Stimulated activated naive CD8-positive, alpha-beta T cell treated with anti-CD3 and anti-CD28 coated beads, Interleukin-15, amount 100 ng/mL, for 72 hours (primary cell): ENCODE measurements at regions not wholly inside any gene's neighbourhood (a gene's known extent, or its start where the extent isn't known, plus 50 kb on each side); places are given as distances from the start of the nearest gene placed in this dataset.
"Not testable (repeated sequence)": the region's sequence is repeated elsewhere in the genome, so short reads cannot be mapped to it uniquely, and the experiment has no call there.

Source experiments
- ATAC-seq: fragments of 150-1000 bp; cut with Tn5 transposase; 2 replicates; pipeline ENCODE4 v1.10.0; 2021; ENCODE audit warnings: mild to moderate bottlenecking, moderate library complexity
- DNase-seq, 2 donors: peaks; one replicate each; pipeline ENCODE4 v3.0.0; 2021 to 2022
- H3K27ac Mint-ChIP-seq, 2 donors: one replicate each; pipeline ENCODE4 v1.8.0; 2022; ENCODE audit warnings: mild to moderate bottlenecking in 2 of 2, mixed read lengths in 2 of 2, moderate library complexity in 2 of 2
- H3K27me3 Mint-ChIP-seq: one replicate; pipeline ENCODE4 v1.8.0; 2022; ENCODE audit warnings: mixed read lengths
- H3K4me1 Mint-ChIP-seq: one replicate; pipeline ENCODE4 v1.8.0; 2022; ENCODE audit warnings: mild to moderate bottlenecking, mixed read lengths
- H3K4me3 Mint-ChIP-seq, 2 donors: one replicate each; pipeline ENCODE4 v1.8.0; 2022; ENCODE audit warnings: mild to moderate bottlenecking in 2 of 2, mixed read lengths in 2 of 2, moderate library complexity in 1 of 2
- H3K9me3 Mint-ChIP-seq, 2 donors: one replicate each; pipeline ENCODE4 v1.8.0; 2022; ENCODE audit warnings: mixed read lengths in 2 of 2

- Mint-ChIP-seq H3K4me3 (no peak overlapping the region), H3K4me1 (no peaks in the 10 kb centered on the region), H3K9me3 (peaks cover 0 to 9% of the 10 kb centered on the region in 2 donors), H3K27me3 (no peaks in the 10 kb centered on the region), H3K27ac (no peak overlapping the region)
- ATAC-seq (no peak), DNase-seq (no peak)
Measured at GRCh38 chr16:59881376-59881775, 1147.3 kb upstream of the GOT2 start.

DNA sequence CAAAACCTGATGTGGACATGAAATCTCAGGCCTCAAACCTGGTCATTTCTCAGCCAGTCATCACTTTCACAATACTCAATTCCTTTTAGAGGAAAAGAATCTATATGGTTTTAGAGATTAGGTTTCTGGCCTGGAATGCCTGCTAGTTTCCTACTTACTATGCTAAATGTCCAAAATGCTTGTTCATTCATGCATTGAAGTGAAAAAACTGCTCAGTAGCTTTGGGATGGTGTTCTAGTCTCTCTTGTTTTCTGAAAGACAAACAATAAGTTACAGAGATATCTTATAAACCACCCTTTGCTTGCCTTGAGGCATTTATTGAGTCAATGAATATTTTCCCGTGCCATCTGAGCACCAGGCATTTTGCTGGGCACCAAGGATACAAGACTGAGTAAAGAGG is 1146.5 kb upstream of the GOT2 start:
- Mint-ChIP-seq H3K27ac (no peak overlapping the region), H3K9me3 (peaks cover 0 to 9% of the 10 kb centered on the region in 2 donors), H3K4me3 (no peak overlapping the region), H3K4me1 (no peaks in the 10 kb centered on the region), H3K27me3 (no peaks in the 10 kb centered on the region)
- DNase-seq (no peak), ATAC-seq (no peak)

DNA sequence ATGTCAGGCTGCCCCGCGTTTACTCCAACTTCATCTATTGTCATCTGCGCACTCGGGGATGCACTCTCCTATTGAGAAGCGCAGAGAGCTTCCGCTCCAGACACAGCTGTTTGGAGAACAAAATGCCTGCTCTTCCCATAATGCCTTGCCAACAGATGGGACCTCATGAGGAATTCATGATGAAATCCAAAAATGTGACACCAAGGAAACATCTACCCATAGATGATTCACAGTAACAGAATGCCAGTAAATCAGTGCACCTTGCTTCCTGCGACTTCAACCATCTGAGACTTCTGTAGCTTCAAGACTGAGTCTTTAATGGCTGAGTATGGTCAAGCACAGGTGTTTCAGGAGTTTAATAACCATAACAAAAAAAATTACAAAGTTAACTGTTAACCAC is 1144.9 kb upstream of the GOT2 start:
- DNase-seq, result no peak
- ATAC-seq, result no peak
- peaks cover 0 to 9% of the 10 kb centered on the region in 2 donors for H3K9me3 Mint-ChIP-seq
- no peaks in the 10 kb centered on the region for H3K27me3 Mint-ChIP-seq
- H3K4me1 Mint-ChIP-seq, result no peaks in the 10 kb centered on the region
- no peak overlapping the region for H3K27ac Mint-ChIP-seq
- no peak overlapping the region for H3K4me3 Mint-ChIP-seq

DNA sequence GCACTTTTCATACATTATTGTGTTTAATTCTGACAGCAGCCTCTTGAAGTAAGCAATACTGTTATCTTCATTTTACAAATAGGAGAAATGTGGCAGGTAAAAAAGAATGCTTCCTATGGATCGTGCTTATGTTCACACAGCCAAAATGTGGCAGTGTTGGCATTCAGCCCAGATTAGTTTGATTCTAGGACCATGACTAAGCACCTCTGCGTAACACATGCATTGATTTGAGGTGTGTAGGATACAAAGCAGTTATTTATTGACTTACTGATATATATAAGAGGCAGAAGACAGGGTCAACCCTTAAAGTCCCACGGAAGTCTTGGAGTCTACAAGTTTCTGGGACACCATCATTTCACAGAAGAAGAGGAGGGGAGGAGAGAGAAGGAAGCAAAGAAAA is 1144.4 kb upstream of the GOT2 start:
- H3K27ac Mint-ChIP-seq, result no peak overlapping the region
- ATAC-seq (no peak), DNase-seq (no peak)
- H3K4me3 Mint-ChIP-seq, result no peak overlapping the region
- H3K9me3 Mint-ChIP-seq, result peaks cover 0 to 9% of the 10 kb centered on the region in 2 donors
- no peaks in the 10 kb centered on the region for H3K4me1 Mint-ChIP-seq
- H3K27me3 Mint-ChIP-seq, result no peaks in the 10 kb centered on the region

- H3K4me3 Mint-ChIP-seq, result no peak overlapping the region
- H3K27me3 Mint-ChIP-seq, result no peaks in the 10 kb centered on the region
- DNase-seq (no peak), ATAC-seq (no peak)
- H3K27ac Mint-ChIP-seq, result no peak overlapping the region
- no peaks in the 10 kb centered on the region for H3K4me1 Mint-ChIP-seq
- H3K9me3 Mint-ChIP-seq, result peaks cover 9 to 20% of the 10 kb centered on the region in 2 donors
Measured at GRCh38 chr16:59864981-59865666, 1131.0 kb upstream of the GOT2 start.

GRCh38 chr16:59859676-59860402 is 1125.7 kb upstream of the GOT2 start:
- H3K4me1 Mint-ChIP-seq, result no peaks in the 10 kb centered on the region

GRCh38 chr16:59854846-59855439 is 1120.8 kb upstream of the GOT2 start:
- H3K27ac Mint-ChIP-seq, result no peak overlapping the region

More at GRCh38 chr16:59859676-59860402, 1125.7 kb upstream of the GOT2 start:
- no peak overlapping the region for H3K27ac Mint-ChIP-seq
- ATAC-seq (no peak), DNase-seq (no peak)
- peaks cover 3 to 11% of the 10 kb centered on the region in 2 donors for H3K9me3 Mint-ChIP-seq
- H3K4me3 Mint-ChIP-seq, result no peak overlapping the region
- no peaks in the 10 kb centered on the region for H3K27me3 Mint-ChIP-seq

GRCh38 chr16:59849716-59850115 is 1115.6 kb upstream of the GOT2 start:
- no peak overlapping the region for H3K27ac Mint-ChIP-seq
- H3K4me1 Mint-ChIP-seq, result no peaks in the 10 kb centered on the region
- H3K27me3 Mint-ChIP-seq, result no peaks in the 10 kb centered on the region
- no peak overlapping the region for H3K4me3 Mint-ChIP-seq
- H3K9me3 Mint-ChIP-seq, result peaks cover 4 to 15% of the 10 kb centered on the region in 2 donors
- DNase-seq, result no peak
- no peak for ATAC-seq

More at GRCh38 chr16:59854846-59855439, 1120.8 kb upstream of the GOT2 start:
- Mint-ChIP-seq H3K4me1 (no peaks in the 10 kb centered on the region), H3K4me3 (no peak overlapping the region), H3K27me3 (no peaks in the 10 kb centered on the region), H3K9me3 (peaks cover 7 to 8% of the 10 kb centered on the region in 2 donors)
- DNase-seq (no peak), ATAC-seq (no peak)

DNA sequence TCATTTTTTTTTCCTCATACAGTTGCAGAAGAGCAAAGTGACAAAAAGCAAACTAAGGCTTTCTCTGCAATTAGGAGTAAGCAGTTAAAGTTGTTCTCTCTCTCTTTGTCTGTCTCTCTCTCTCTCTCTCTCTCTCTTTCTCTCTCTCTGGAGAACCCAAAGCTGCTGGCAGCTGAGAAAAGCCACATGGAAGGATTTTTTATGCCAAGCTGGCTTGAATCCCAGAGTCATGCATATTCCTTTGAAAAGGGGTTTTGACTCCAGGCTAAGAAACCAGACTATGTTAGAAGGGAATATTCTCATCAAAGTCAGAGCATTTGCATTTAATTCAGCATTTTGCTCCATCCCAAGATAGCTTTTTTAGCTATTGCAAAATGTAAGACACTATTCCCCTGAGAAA is 1114.2 kb upstream of the GOT2 start:
- H3K4me3 Mint-ChIP-seq, result no peak overlapping the region
- DNase-seq, result no peak
- no peak overlapping the region for H3K27ac Mint-ChIP-seq
- H3K27me3 Mint-ChIP-seq, result no peaks in the 10 kb centered on the region
- H3K9me3 Mint-ChIP-seq, result peaks cover 11 to 18% of the 10 kb centered on the region in 2 donors
- ATAC-seq, result no peak
- H3K4me1 Mint-ChIP-seq, result no peaks in the 10 kb centered on the region

DNA sequence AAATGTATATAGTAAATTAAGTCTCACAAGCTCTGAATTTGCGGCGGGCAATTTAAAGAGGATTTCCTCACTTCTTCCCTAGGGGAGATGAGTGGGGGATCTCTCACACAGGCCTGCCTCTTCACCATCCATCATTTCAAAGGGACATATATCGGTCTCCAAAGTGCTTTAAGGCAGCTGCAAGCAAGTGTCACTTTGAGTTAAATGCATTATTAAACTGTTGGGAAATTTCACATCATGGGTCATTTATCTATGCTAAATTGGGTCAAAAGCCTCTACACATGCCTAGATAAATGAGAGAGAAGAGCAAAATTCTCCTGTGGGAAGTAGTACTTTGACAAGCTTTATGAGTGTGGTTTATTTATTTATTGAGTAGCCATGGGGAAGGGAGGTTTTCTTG is 1106.1 kb upstream of the GOT2 start:
- no peak for ATAC-seq
- Mint-ChIP-seq H3K9me3 (peaks cover 16 to 30% of the 10 kb centered on the region in 2 donors), H3K27me3 (no peaks in the 10 kb centered on the region), H3K4me1 (no peaks in the 10 kb centered on the region), H3K4me3 (no peak overlapping the region), H3K27ac (no peak overlapping the region)
- DNase-seq, result no peak

DNA sequence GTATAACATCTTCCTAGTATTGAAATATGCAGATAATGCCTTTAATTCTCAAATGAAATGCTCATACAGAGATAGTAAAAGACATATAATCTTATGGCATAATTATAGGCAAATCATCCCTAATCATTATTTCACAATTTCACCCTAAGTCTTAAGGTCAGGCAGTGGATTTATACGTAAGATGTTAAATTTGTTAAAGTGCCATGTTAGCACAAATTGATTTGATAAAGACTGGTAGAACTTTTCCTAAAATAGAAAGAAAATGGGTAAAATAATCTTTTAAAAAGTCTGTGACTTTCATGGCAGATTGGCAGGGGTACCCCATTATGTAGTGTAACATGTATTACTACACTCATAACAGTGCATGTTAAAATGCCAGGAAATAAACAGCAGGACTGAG is 1092.7 kb upstream of the GOT2 start:
- Mint-ChIP-seq H3K27ac (no peak overlapping the region), H3K9me3 (peaks cover 6 to 10% of the 10 kb centered on the region in 2 donors), H3K4me1 (no peaks in the 10 kb centered on the region), H3K4me3 (no peak overlapping the region), H3K27me3 (no peaks in the 10 kb centered on the region)
- ATAC-seq, result no peak
- DNase-seq, result no peak

- not testable (repeated sequence) for H3K4me1 Mint-ChIP-seq, H3K27me3 Mint-ChIP-seq, ATAC-seq, H3K27ac Mint-ChIP-seq, H3K4me3 Mint-ChIP-seq, DNase-seq
- peaks cover 28 to 36% of the 10 kb centered on the region in 2 donors for H3K9me3 Mint-ChIP-seq
Measured at GRCh38 chr16:59809488-59809887, 1075.4 kb upstream of the GOT2 start.

GRCh38 chr16:59783191-59783590 is 1049.1 kb upstream of the GOT2 start:
- no peak for ATAC-seq

GRCh38 chr16:59773330-59773729 is 1039.2 kb upstream of the GOT2 start:
- DNase-seq (no peak), ATAC-seq (no peak)
- Mint-ChIP-seq H3K4me1 (no peaks in the 10 kb centered on the region), H3K27me3 (no peaks in the 10 kb centered on the region), H3K4me3 (no peak overlapping the region), H3K9me3 (peaks cover 6 to 11% of the 10 kb centered on the region in 2 donors), H3K27ac (no peak overlapping the region)

More at GRCh38 chr16:59783191-59783590, 1049.1 kb upstream of the GOT2 start:
- H3K27me3 Mint-ChIP-seq, result no peaks in the 10 kb centered on the region
- H3K27ac Mint-ChIP-seq, result no peak overlapping the region
- no peak for DNase-seq
- no peak overlapping the region for H3K4me3 Mint-ChIP-seq
- no peaks in the 10 kb centered on the region for H3K4me1 Mint-ChIP-seq
- peaks cover 22 to 23% of the 10 kb centered on the region in 2 donors for H3K9me3 Mint-ChIP-seq

DNA sequence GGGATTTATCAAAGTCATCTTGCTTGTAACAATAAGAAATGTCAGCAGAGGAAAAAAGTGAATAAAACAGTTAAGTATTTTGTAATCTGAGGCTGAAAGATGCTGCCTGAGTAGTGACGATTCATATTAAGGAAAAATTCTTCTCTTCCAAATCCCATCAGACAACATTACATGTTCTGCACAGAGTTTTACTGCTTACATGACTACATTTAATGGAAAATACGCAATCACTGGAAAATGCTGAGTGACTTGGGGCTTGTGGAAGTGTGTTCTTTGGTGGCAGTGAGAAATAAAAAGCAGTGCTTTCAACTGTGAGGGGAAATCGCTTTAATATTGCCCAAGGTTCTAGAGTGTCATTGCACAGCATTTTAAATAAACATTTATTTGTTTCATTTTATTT is 1025.2 kb upstream of the GOT2 start:
- no peak for ATAC-seq
- Mint-ChIP-seq H3K4me3 (no peak overlapping the region), H3K4me1 (no peaks in the 10 kb centered on the region), H3K9me3 (peaks cover 13 to 26% of the 10 kb centered on the region in 2 donors), H3K27ac (no peak overlapping the region), H3K27me3 (no peaks in the 10 kb centered on the region)
- no peak for DNase-seq

- Mint-ChIP-seq H3K27me3 (no peaks in the 10 kb centered on the region), H3K9me3 (peaks cover 13 to 26% of the 10 kb centered on the region in 2 donors), H3K4me1 (no peaks in the 10 kb centered on the region), H3K27ac (no peak overlapping the region), H3K4me3 (no peak overlapping the region)
- no peak for DNase-seq
- no peak for ATAC-seq
Measured at GRCh38 chr16:59758848-59759247, 1024.7 kb upstream of the GOT2 start.
